Ovary (tissue), 7 donors: ENCODE measurements at regions not wholly inside any gene's neighbourhood (a gene's known extent, or its start where the extent isn't known, plus 50 kb on each side); places are given as distances from the start of the nearest gene placed in this dataset.

ENCODE experiments used
- DNase-seq, 5 donors: peaks; one replicate each; pipeline ENCODE4 v3.0.0-alpha.2; 2019 to 2020
- H3K27ac ChIP-seq, 2 donors: fragments of 200-600 bp; one replicate each; pipeline versions ENCODE4 v1.5.1 to v1.8.0; 2019 to 2022
- H3K27me3 ChIP-seq: fragments of 200-600 bp; one replicate; pipeline ENCODE4 v1.8.0; 2022
- H3K36me3 ChIP-seq: fragments of 200-600 bp; sonication (generic); one replicate; pipeline ENCODE4 v1.5.1; 2019
- H3K4me1 ChIP-seq: one replicate; pipeline ENCODE4 v1.8.1; 2013; ENCODE audit warnings: mild to moderate bottlenecking, moderate library complexity; ENCODE audit not compliant: insufficient read depth
- H3K4me3 ChIP-seq: fragments of 200-600 bp; sonication (generic); one replicate; pipeline ENCODE4 v1.5.1; 2017
- H3K9me3 ChIP-seq, 2 donors: fragments of 200-600 bp in 1 of 2; sonication (generic) in 1 of 2; one replicate each; pipeline versions ENCODE4 v1.5.1 to v1.8.1; 2013 to 2019; ENCODE audit warnings: mild to moderate bottlenecking in 1 of 2, moderate library complexity in 1 of 2
- EP300 ChIP-seq: sonication (generic); formaldehyde crosslinking; IDR thresholded peaks from one replicate; pipeline ENCODE4 v1.6.1; 2017; ENCODE audit warnings: antibody characterized with exemption
- POLR2A ChIP-seq: fragments of 450-650 bp; IDR thresholded peaks from one replicate; pipeline ENCODE4 v1.6.1; 2017; ENCODE audit warnings: antibody characterized with exemption, mild to moderate bottlenecking, moderate library complexity
- WGBS, 3 donors: extraction: QIAGEN DNeasy Blood & Tissue Kit in 1 of 3; methylation state at CpG; one replicate each; pipeline versions ENCODE4 v1.1.5 to v1.1.7; 2013 to 2017; 5-methylcytosine and 5-hydroxymethylcytosine counted together
- intact Hi-C, 4 donors: fragments of 100-400 bp; cut with DNase I; formaldehyde crosslinking; loops; one replicate each; pipeline versions ENCODE4 v1.11.0 to v1.15.1; 2022 to 2023
- TF ChIP-seq, protein P1 (sequence below), 3 donors: fragments of 450-650 bp in 2 of 3; fragments of 200-600 bp in 1 of 3; IDR thresholded peaks; one replicate each; pipeline versions ENCODE4 v1.5.1 to v1.8.0; 2016 to 2022; ENCODE audit warnings: antibody characterized with exemption in 3 of 3, mild to moderate bottlenecking in 1 of 3
- donor health status: DM: no; HTN: no; CAD: no; lungs with moderate emphysema.
- donor health status: DM: no; HTN: no; CAD: no.
- donor health status: Bipolar disorder and iron deficiency.
- donor health status: DM: no; HTN: no; CAD: no.
- donor health status: DM: yes; HTN: yes; CAD: no.

DNA sequence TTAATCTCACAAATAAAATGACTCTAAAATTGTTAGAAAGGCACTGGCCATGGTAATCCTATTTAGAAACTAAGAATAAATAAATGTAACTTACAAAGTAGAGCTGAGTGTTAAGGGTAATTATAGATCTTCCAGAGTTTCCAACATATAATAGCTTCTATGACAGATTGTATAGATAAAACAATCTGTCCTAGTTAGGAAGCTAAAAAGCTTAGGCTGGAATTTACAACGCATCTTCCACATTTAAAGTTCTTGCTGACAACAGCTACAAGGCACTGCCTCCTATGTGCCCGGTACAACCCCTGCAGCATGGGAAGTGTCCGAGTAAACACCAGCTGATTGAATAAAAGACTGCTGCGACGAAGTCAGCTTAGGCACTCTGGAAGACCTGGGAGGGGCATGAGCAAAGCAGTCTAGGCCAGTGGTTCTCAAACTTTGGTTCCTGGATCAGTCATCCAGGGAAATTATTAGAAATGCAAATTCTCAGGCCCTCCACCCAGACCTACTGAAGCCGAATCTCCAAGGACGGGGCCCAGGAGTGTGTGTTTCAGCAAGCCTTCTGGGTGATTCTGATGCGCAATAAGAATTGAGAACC is 635.6 kb upstream of the TBX3 start:
- Histone ChIP-seq H3K27me3 (no peaks in the 10 kb centered on the region), H3K36me3 (no peaks in the 10 kb centered on the region), H3K4me3 (no peak overlapping the region), H3K27ac (no peak overlapping the region), H3K9me3 (no peaks in the 10 kb centered on the region), H3K4me1 (peaks cover 6% of the 10 kb centered on the region)
- DNase-seq, result no peak
- WGBS, 3 donors, result 89 to 94% (median 92%) methylated on average over 8 of the region's 8 CpGs
- TF ChIP-seq POLR2A (no peak), EP300 (no peak)
- TF ChIP-seq, protein P1, sequence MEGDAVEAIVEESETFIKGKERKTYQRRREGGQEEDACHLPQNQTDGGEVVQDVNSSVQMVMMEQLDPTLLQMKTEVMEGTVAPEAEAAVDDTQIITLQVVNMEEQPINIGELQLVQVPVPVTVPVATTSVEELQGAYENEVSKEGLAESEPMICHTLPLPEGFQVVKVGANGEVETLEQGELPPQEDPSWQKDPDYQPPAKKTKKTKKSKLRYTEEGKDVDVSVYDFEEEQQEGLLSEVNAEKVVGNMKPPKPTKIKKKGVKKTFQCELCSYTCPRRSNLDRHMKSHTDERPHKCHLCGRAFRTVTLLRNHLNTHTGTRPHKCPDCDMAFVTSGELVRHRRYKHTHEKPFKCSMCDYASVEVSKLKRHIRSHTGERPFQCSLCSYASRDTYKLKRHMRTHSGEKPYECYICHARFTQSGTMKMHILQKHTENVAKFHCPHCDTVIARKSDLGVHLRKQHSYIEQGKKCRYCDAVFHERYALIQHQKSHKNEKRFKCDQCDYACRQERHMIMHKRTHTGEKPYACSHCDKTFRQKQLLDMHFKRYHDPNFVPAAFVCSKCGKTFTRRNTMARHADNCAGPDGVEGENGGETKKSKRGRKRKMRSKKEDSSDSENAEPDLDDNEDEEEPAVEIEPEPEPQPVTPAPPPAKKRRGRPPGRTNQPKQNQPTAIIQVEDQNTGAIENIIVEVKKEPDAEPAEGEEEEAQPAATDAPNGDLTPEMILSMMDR (IDR thresholded peaks at IDR 0.05), result no peak
- intact Hi-C loops, result no loop called here

DNA sequence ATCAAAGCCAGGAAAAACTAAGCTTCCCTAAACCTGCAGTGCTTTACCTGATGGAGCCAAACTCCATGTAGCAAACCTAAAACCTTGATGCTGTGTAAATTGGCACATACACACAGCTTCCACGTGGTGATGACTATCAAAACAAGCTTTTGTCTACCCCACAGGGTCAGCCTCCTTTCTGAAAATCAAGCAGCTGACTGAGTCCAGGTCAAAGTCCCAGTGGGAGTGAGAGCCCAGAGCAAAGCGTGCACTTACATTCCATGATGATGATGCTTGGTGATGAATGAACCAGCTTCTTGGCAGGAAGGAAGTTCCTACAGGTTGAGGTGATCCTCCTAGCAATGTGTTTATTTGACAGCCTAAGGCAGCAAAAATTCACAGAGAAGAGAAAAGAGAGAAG is 630.0 kb upstream of the TBX3 start:
- intact Hi-C loops, result no loop called here

DNA sequence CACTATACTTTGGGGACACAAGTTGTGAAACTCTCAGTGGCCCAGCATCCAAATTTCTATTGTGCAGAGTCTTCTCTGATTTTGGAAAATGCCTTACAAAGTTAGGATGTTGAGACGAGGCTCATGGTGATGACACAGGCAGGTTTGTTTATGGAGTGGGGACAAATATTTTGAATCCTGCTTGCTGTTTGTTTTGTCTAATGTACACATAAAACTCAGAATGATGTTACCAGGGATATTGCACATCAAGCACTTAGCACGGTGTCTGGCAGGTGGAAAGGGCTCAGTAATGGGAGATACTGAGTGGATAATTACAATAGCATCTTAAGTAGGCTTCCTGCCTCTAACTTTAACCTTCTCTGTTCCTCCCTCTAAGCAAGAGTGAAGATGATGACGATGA is 628.9 kb upstream of the TBX3 start:
- H3K4me3 ChIP-seq, result no peak overlapping the region
- WGBS, 3 donors, result 79 to 94% (median 81%) methylated on average over 3 of the region's 3 CpGs
- intact Hi-C loops, result no loop called here
- H3K27ac ChIP-seq, result no peak overlapping the region
- TF ChIP-seq, protein P1 (IDR thresholded peaks at IDR 0.05), result no peak
- no peak for TF ChIP-seq EP300
- no peak for TF ChIP-seq POLR2A
- H3K9me3 ChIP-seq, result no peaks in the 10 kb centered on the region
- H3K4me1 ChIP-seq, result no peaks in the 10 kb centered on the region
- H3K27me3 ChIP-seq, result no peaks in the 10 kb centered on the region
- no peak for DNase-seq
- H3K36me3 ChIP-seq, result no peaks in the 10 kb centered on the region

More for the DNA sequence above, 630.0 kb upstream of the TBX3 start:
- TF ChIP-seq, protein P1 (IDR thresholded peaks at IDR 0.05), result no peak
- TF ChIP-seq EP300, result no peak
- TF ChIP-seq POLR2A, result no peak
- WGBS, 3 donors, result 29 to 33% (median 32%) methylated on average over 2 of the region's 2 CpGs
- Histone ChIP-seq H3K9me3 (no peaks in the 10 kb centered on the region), H3K27ac (no peak overlapping the region), H3K27me3 (no peaks in the 10 kb centered on the region), H3K4me3 (no peak overlapping the region), H3K36me3 (no peaks in the 10 kb centered on the region), H3K4me1 (no peaks in the 10 kb centered on the region)
- DNase-seq, result no peak

DNA sequence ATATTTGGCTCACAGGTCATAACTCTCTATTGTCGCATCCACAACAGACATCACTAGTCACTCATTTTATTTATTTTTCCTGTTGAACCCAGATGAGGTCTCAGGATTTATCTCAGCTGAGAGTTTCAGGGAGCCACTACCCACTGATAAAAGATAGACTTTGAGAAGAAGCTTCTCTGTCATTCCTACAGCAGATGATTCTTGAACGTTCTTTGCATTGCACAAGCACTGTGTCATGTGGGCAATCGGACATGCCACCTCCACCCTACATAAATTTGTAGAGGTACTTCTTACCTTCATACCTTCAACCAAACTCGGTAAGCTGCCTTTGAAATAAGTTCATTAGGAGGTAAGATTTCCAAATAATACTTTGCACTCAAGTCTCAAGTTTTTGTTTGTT is 627.9 kb upstream of the TBX3 start:
- Histone ChIP-seq H3K36me3 (no peaks in the 10 kb centered on the region), H3K4me3 (no peak overlapping the region), H3K4me1 (no peaks in the 10 kb centered on the region), H3K27me3 (no peaks in the 10 kb centered on the region), H3K27ac (no peak overlapping the region), H3K9me3 (no peaks in the 10 kb centered on the region)
- intact Hi-C loops, result no loop called here
- 84 to 89% (median 87%) methylated on average over 4 of the region's 4 CpGs for WGBS, 3 donors
- DNase-seq, result no peak
- TF ChIP-seq, protein P1 (IDR thresholded peaks at IDR 0.05), result no peak
- TF ChIP-seq EP300 (no peak), POLR2A (no peak)
